Thyroid gland (tissue), 4 donors: ENCODE measurements at regions not wholly inside any gene's neighbourhood (a gene's known extent, or its start where the extent isn't known, plus 50 kb on each side); places are given as distances from the start of the nearest gene placed in this dataset.

ENCODE experiments used
- POLR2A ChIP-seq, 2 donors: fragments of 450-650 bp; IDR thresholded peaks; one replicate each; pipeline ENCODE4 v1.6.1; 2017; ENCODE audit warnings: antibody characterized with exemption in 2 of 2, mild to moderate bottlenecking in 2 of 2, moderate library complexity in 1 of 2
- TF ChIP-seq, protein P1 (sequence below), 6 experiments: fragments of 200-600 bp in 3 of 6; fragments of 450-650 bp in 3 of 6; sonication (generic) in 3 of 6; IDR thresholded peaks; one replicate each; pipeline ENCODE4 v1.5.1; 2016 to 2019; ENCODE audit warnings: antibody characterized with exemption in 6 of 6, mild to moderate bottlenecking in 2 of 6, inconsistent platforms in 1 of 6, moderate library complexity in 1 of 6

DNA sequence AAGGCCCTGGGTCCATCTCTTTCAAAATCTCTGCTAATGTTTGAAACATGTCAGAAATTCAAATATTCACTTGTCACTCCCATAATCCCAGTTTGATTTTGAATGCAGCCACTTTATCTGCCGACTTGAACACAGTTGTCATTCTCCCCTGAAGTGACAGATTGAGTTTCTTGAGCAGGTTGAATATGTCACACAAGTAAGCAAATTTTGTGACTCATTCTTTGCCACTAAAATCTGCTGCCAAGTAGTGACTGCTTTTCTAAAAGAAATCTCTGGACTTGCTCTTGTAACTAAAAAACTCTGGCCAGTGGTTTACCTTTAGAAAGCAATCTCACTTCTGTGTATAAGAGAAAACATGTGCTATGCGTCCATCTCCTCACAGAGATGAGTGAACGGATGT, 357.1 kb downstream of the LMO7 start:
- TF ChIP-seq, protein P1, sequence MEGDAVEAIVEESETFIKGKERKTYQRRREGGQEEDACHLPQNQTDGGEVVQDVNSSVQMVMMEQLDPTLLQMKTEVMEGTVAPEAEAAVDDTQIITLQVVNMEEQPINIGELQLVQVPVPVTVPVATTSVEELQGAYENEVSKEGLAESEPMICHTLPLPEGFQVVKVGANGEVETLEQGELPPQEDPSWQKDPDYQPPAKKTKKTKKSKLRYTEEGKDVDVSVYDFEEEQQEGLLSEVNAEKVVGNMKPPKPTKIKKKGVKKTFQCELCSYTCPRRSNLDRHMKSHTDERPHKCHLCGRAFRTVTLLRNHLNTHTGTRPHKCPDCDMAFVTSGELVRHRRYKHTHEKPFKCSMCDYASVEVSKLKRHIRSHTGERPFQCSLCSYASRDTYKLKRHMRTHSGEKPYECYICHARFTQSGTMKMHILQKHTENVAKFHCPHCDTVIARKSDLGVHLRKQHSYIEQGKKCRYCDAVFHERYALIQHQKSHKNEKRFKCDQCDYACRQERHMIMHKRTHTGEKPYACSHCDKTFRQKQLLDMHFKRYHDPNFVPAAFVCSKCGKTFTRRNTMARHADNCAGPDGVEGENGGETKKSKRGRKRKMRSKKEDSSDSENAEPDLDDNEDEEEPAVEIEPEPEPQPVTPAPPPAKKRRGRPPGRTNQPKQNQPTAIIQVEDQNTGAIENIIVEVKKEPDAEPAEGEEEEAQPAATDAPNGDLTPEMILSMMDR (IDR thresholded peaks at IDR 0.05) = no peak
- no peak for TF ChIP-seq POLR2A (IDR thresholded peaks at IDR 0.05)
